IMR-90 (cell line): ENCODE measurements at regions not wholly inside any gene's neighbourhood (a gene's known extent, or its start where the extent isn't known, plus 50 kb on each side); places are given as distances from the start of the nearest gene placed in this dataset.

Source experiments
- ATAC-seq: fragments of 200-7000 bp; cut with Tn5 transposase; 2 replicates; pipeline ENCODE4 v1.9.1; 2020; ENCODE audit warnings: low read depth, mild to moderate bottlenecking, moderate library complexity
- BruUV-seq: library from RNA; stranded (reverse); fragments of 400-500 nt; replicated peaks from 2 replicates; lab custom pipeline; 2021; lab: Mats Ljungman, UMichigan
- CTCF ChIA-PET: fragments of 300-600 bp; formaldehyde crosslinking; extraction: SDS; loops from one replicate; lab custom pipeline; 2021; ENCODE audit warnings: antibody characterized with exemption; lab: Yijun Ruan, JAX
- POLR2A ChIA-PET: fragments of 300-600 bp; sonication (Branson Sonifier 250); formaldehyde crosslinking; loops from one replicate; lab custom pipeline; 2022; ENCODE audit warnings: antibody characterized with exemption; ENCODE audit not compliant: unreplicated experiment; lab: Charles Lee
- DNase-seq: peaks from one replicate; pipeline ENCODE4 v3.0.0; 2013
- H2AFZ ChIP-seq: replicated peaks from 2 replicates; pipeline ENCODE3; 2013; ENCODE audit warnings: low read length, mild to moderate bottlenecking; ENCODE audit not compliant: poor library complexity
- H2AK5ac ChIP-seq: 2 replicates; pipeline ENCODE4 v1.6.1; 2013; ENCODE audit warnings: low read depth, low read length, inconsistent platforms
- H2AK9ac ChIP-seq: replicated peaks from 2 replicates; pipeline ENCODE3; 2013; ENCODE audit warnings: mild to moderate bottlenecking, low read depth, low read length, moderate library complexity; ENCODE audit not compliant: poor library complexity
- H2BK120ac ChIP-seq: 2 replicates; pipeline ENCODE4 v1.6.1; 2013; ENCODE audit warnings: low read depth, low read length, inconsistent platforms
- H2BK15ac ChIP-seq: 3 replicates; pipeline ENCODE4 v1.6.1; 2013; ENCODE audit warnings: low read depth, low read length, inconsistent platforms
- H2BK20ac ChIP-seq: 2 replicates; pipeline ENCODE4 v1.6.1; 2013; ENCODE audit warnings: low read depth, mild to moderate bottlenecking, inconsistent platforms, low read length, moderate library complexity
- H2BK5ac ChIP-seq: 2 replicates; pipeline ENCODE4 v1.6.1; 2013; ENCODE audit warnings: mild to moderate bottlenecking, low read depth, low read length, inconsistent platforms; ENCODE audit not compliant: poor library complexity, severe bottlenecking
- H3K14ac ChIP-seq: replicated peaks from 2 replicates; pipeline ENCODE4 v1.6.1; 2013; ENCODE audit warnings: low read depth, low read length, inconsistent platforms
- H3K18ac ChIP-seq: 2 replicates; pipeline ENCODE4 v1.6.1; 2013; ENCODE audit warnings: low read depth, low read length, control low read depth
- H3K23ac ChIP-seq: 2 replicates; pipeline ENCODE4 v1.6.1; 2013; ENCODE audit warnings: low read depth, low read length, inconsistent platforms
- H3K27ac ChIP-seq: 2 replicates; pipeline ENCODE4 v1.5.1; 2013; ENCODE audit warnings: mild to moderate bottlenecking, control low read depth, low read length; ENCODE audit not compliant: insufficient read depth
- H3K27me3 ChIP-seq: 2 replicates; pipeline ENCODE4 v1.6.1; 2013; ENCODE audit warnings: low read length; ENCODE audit not compliant: control insufficient read depth, insufficient read depth
- H3K36me3 ChIP-seq: 2 replicates; pipeline ENCODE4 v1.6.1; 2013; ENCODE audit warnings: low read length, mixed read lengths; ENCODE audit not compliant: control insufficient read depth, insufficient read depth
- H3K4ac ChIP-seq: 2 replicates; pipeline ENCODE4 v1.6.1; 2013; ENCODE audit warnings: low read depth, low read length, inconsistent platforms
- H3K4me1 ChIP-seq: 2 replicates; pipeline ENCODE4 v1.6.1; 2013; ENCODE audit warnings: low read length, mixed read lengths; ENCODE audit not compliant: control insufficient read depth, insufficient read depth
- H3K4me2 ChIP-seq: 2 replicates; pipeline ENCODE4 v1.6.1; 2013; ENCODE audit warnings: low read depth, mild to moderate bottlenecking, control low read depth, low read length, moderate library complexity
- H3K4me3 ChIP-seq: 2 replicates; pipeline ENCODE4 v1.5.1; 2013; ENCODE audit warnings: low read depth, mild to moderate bottlenecking, control low read depth, low read length, moderate library complexity; ENCODE audit not compliant: insufficient read depth
- H3K56ac ChIP-seq: 2 replicates; pipeline ENCODE4 v1.6.1; 2013; ENCODE audit warnings: low read length, inconsistent platforms; ENCODE audit not compliant: insufficient read depth; ENCODE audit errors: extremely low read depth
- H3K79me1 ChIP-seq, 2 experiments: 2 replicates each; pipeline ENCODE4 v1.6.1; 2013; ENCODE audit warnings: low read length in 2 of 2, inconsistent platforms in 1 of 2, low read depth in 1 of 2
- H3K9ac ChIP-seq: 2 replicates; pipeline ENCODE4 v1.6.1; 2013; ENCODE audit warnings: low read depth, low read length, control low read depth
- H3K9me1 ChIP-seq: 2 replicates; pipeline ENCODE4 v1.6.1; 2013; ENCODE audit warnings: low read length, inconsistent platforms; ENCODE audit not compliant: insufficient read depth
- H3K9me3 ChIP-seq: 2 replicates; pipeline ENCODE4 v1.6.1; 2013; ENCODE audit warnings: low read length; ENCODE audit not compliant: control insufficient read depth, insufficient read depth
- H4K20me1 ChIP-seq: 2 replicates; pipeline ENCODE4 v1.6.1; 2013; ENCODE audit warnings: low read length, inconsistent platforms; ENCODE audit not compliant: insufficient read depth
- H4K5ac ChIP-seq: 2 replicates; pipeline ENCODE4 v1.6.1; 2013; ENCODE audit warnings: mild to moderate bottlenecking, low read depth, low read length, control low read depth
- H4K8ac ChIP-seq, 2 experiments: 2 replicates each; pipeline ENCODE4 v1.6.1; 2013; ENCODE audit warnings: low read depth in 2 of 2, low read length in 2 of 2, control low read depth in 1 of 2, inconsistent platforms in 1 of 2
- H4K91ac ChIP-seq: 2 replicates; pipeline ENCODE4 v1.6.1; 2013; ENCODE audit warnings: low read depth, low read length, inconsistent platforms; ENCODE audit not compliant: insufficient read depth
- BHLHE40 ChIP-seq: fragments of 150-350 bp; IDR thresholded peaks from 2 replicates; pipeline ENCODE4 v1.6.1; 2016; ENCODE audit warnings: mild to moderate bottlenecking, low read depth, low read length
- CEBPB ChIP-seq: IDR thresholded peaks from 2 replicates; pipeline ENCODE4 v1.6.1; 2012; ENCODE audit warnings: low read depth, low read length, improper control_type of control experiment
- CHD1 ChIP-seq: IDR thresholded peaks from 2 replicates; pipeline ENCODE4 v1.6.1; 2012; ENCODE audit warnings: low read depth, low read length, improper control_type of control experiment
- FOS ChIP-seq: fragments of 150-350 bp; IDR thresholded peaks from 2 replicates; pipeline ENCODE4 v1.6.1; 2016; ENCODE audit warnings: low read depth, low read length
- MAFK ChIP-seq: IDR thresholded peaks from 2 replicates; pipeline ENCODE4 v1.6.1; 2012; ENCODE audit warnings: low read depth, low read length, improper control_type of control experiment
- MAZ ChIP-seq: IDR thresholded peaks from 2 replicates; pipeline ENCODE4 v1.6.1; 2012; ENCODE audit warnings: low read depth, mild to moderate bottlenecking, low read length, improper control_type of control experiment, moderate library complexity, borderline replicate concordance
- MXI1 ChIP-seq: IDR thresholded peaks from 2 replicates; pipeline ENCODE4 v1.6.1; 2012; ENCODE audit warnings: low read depth, mild to moderate bottlenecking, low read length, moderate library complexity, borderline replicate concordance
- NFE2L2 ChIP-seq: fragments of 150-350 bp; IDR thresholded peaks from 2 replicates; pipeline ENCODE4 v1.6.1; 2016; ENCODE audit warnings: low read depth, mild to moderate bottlenecking, low read length
- POLR2A ChIP-seq: IDR thresholded peaks from 2 replicates; pipeline ENCODE4 v1.6.1; 2012; ENCODE audit warnings: mild to moderate bottlenecking, low read depth, low read length
- RAD21 ChIP-seq: IDR thresholded peaks from 2 replicates; pipeline ENCODE4 v1.6.1; 2012; ENCODE audit warnings: low read length, improper control_type of control experiment
- RCOR1 ChIP-seq: IDR thresholded peaks from 2 replicates; pipeline ENCODE4 v1.6.1; 2012; ENCODE audit warnings: mild to moderate bottlenecking, low read length, improper control_type of control experiment; ENCODE audit not compliant: insufficient replicate concordance
- RFX5 ChIP-seq: IDR thresholded peaks from 2 replicates; pipeline ENCODE4 v1.8.0; 2012; ENCODE audit warnings: low read depth, mild to moderate bottlenecking, low read length, moderate library complexity
- SMC3 ChIP-seq: fragments of 150-350 bp; IDR thresholded peaks from 2 replicates; pipeline ENCODE4 v1.6.1; 2016; ENCODE audit warnings: low read depth, mild to moderate bottlenecking, antibody characterized with exemption, low read length, moderate library complexity
- WGBS, 2 experiments: methylation state at CpG; one replicate each; pipeline versions ENCODE4 v1.1.5 to v1.1.7; 2013; ENCODE audit warnings: missing lambda C conversion rate in 2 of 2; ENCODE audit not compliant: insufficient read length in 1 of 2; ENCODE audit errors: extremely low coverage in 2 of 2; 5-methylcytosine and 5-hydroxymethylcytosine counted together
- dilution Hi-C: fragments of 300-500 bp; cut with HindIII; formaldehyde crosslinking; loops from one replicate; pipeline ENCODE4 v1.14.3; 2018; ENCODE audit warnings: low sequenced_read_pairs; ENCODE audit not compliant: unreplicated experiment
- in situ Hi-C: fragments of 300-500 bp; cut with MboI; formaldehyde crosslinking; loops from 3 replicates; pipeline ENCODE4 v1.14.3; 2019; ENCODE audit warnings: low sequenced_read_pairs, inconsistent platforms, mixed read lengths
- intact Hi-C: fragments of 100-400 bp; cut with micrococcal nuclease; formaldehyde crosslinking; loops from 2 replicates; pipeline ENCODE4 v1.10.0; 2022
- TF ChIP-seq, protein P1 (sequence below): conservative IDR thresholded peaks from 2 replicates; pipeline ENCODE4 v1.5.1; 2012; ENCODE audit warnings: mild to moderate bottlenecking, low read depth, low read length, improper control_type of control experiment
- TF ChIP-seq, protein P2 (sequence below): fragments of 150-350 bp; IDR thresholded peaks from 2 replicates; pipeline ENCODE4 v1.6.1; 2017; ENCODE audit warnings: mild to moderate bottlenecking, antibody characterized with exemption, low read length, low read depth
- TF ChIP-seq, protein P3 (sequence below): fragments of 150-350 bp; IDR thresholded peaks from 2 replicates; pipeline ENCODE4 v1.6.1; 2016; ENCODE audit warnings: low read depth, mild to moderate bottlenecking, low read length, moderate library complexity, borderline replicate concordance

DNA sequence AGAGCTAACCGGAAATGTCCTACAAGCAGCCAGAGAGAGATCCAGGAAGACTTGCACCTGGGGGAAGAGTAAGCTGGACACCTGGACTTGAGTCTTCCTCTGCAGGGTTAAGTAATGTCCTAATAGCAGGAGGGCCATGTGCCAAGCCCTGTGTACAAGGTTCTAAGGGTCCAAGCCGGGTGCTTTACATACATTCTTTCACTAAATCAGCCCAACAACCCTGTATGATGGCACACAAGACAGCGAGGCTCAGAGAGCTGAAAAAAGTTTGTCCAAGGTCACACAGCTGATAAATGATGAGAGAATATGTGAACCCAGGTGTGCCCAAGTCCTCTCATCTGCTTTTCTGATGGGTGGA, 215.1 kb upstream of the CDYL start:
- Histone ChIP-seq H2AK5ac (no peak overlapping the region), H4K5ac (no peak overlapping the region), H4K8ac (no peak overlapping the region), H3K23ac (no peak overlapping the region), H3K4ac (no peak overlapping the region), H4K91ac (no peak overlapping the region), H2BK20ac (no peak overlapping the region), H3K56ac (no peak overlapping the region), H3K4me1 (no peaks in the 10 kb centered on the region), H3K27ac (no peak overlapping the region), H3K36me3 (no peaks in the 10 kb centered on the region), H2BK5ac (no peak overlapping the region), H4K20me1 (no peaks in the 10 kb centered on the region), H3K4me3 (no peak overlapping the region), H3K9me1 (peaks cover 4% of the 10 kb centered on the region; the same call in 1 of the 2 replicates), H2AK9ac (no peak overlapping the region), H3K9me3 (peaks cover 4% of the 10 kb centered on the region), H3K14ac (no peak overlapping the region), H2BK15ac (no peak overlapping the region), H2AFZ (no peak overlapping the region), H3K18ac (no peak overlapping the region), H2BK120ac (no peak overlapping the region), H3K79me1 (no peaks in the 10 kb centered on the region), H3K9ac (no peak overlapping the region), H3K4me2 (no peak overlapping the region), H3K27me3 (0 out of 2 replicates have a peak, but pooled peaks cover 3% of the 10 kb centered on the region)
- DNase-seq, result no peak
- in situ Hi-C loops (no loop called here), dilution Hi-C loops (no loop called here), intact Hi-C loops (no loop called here)
- POLR2A ChIA-PET, result no interaction called here
- no peak for ATAC-seq
- TF ChIP-seq SMC3, result no peak
- TF ChIP-seq FOS, result no peak
- no peak for TF ChIP-seq RFX5
- no peak for TF ChIP-seq CEBPB
- no peak for TF ChIP-seq CHD1
- TF ChIP-seq MAFK, result no peak
- TF ChIP-seq BHLHE40, result no peak
- TF ChIP-seq NFE2L2, result no peak
- no peak for TF ChIP-seq RCOR1
- TF ChIP-seq, protein P1, sequence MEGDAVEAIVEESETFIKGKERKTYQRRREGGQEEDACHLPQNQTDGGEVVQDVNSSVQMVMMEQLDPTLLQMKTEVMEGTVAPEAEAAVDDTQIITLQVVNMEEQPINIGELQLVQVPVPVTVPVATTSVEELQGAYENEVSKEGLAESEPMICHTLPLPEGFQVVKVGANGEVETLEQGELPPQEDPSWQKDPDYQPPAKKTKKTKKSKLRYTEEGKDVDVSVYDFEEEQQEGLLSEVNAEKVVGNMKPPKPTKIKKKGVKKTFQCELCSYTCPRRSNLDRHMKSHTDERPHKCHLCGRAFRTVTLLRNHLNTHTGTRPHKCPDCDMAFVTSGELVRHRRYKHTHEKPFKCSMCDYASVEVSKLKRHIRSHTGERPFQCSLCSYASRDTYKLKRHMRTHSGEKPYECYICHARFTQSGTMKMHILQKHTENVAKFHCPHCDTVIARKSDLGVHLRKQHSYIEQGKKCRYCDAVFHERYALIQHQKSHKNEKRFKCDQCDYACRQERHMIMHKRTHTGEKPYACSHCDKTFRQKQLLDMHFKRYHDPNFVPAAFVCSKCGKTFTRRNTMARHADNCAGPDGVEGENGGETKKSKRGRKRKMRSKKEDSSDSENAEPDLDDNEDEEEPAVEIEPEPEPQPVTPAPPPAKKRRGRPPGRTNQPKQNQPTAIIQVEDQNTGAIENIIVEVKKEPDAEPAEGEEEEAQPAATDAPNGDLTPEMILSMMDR, result no peak
- TF ChIP-seq RAD21, result no peak
- TF ChIP-seq POLR2A, result no peak
- TF ChIP-seq MAZ, result no peak
- no peak for TF ChIP-seq MXI1
- TF ChIP-seq, protein P2, sequence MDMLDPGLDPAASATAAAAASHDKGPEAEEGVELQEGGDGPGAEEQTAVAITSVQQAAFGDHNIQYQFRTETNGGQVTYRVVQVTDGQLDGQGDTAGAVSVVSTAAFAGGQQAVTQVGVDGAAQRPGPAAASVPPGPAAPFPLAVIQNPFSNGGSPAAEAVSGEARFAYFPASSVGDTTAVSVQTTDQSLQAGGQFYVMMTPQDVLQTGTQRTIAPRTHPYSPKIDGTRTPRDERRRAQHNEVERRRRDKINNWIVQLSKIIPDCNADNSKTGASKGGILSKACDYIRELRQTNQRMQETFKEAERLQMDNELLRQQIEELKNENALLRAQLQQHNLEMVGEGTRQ, result no peak
- TF ChIP-seq, protein P3, sequence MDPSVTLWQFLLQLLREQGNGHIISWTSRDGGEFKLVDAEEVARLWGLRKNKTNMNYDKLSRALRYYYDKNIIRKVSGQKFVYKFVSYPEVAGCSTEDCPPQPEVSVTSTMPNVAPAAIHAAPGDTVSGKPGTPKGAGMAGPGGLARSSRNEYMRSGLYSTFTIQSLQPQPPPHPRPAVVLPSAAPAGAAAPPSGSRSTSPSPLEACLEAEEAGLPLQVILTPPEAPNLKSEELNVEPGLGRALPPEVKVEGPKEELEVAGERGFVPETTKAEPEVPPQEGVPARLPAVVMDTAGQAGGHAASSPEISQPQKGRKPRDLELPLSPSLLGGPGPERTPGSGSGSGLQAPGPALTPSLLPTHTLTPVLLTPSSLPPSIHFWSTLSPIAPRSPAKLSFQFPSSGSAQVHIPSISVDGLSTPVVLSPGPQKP, result no peak
- BruUV-seq, result no TSS peak
- CTCF ChIA-PET, result no interaction called here
- 86% methylated on average over 1 of the region's 3 CpGs; no CpG with 5 or more reads in 1 of the 2 experiments for WGBS, 2 experiments
